Thyroid gland (tissue), 4 donors: ENCODE measurements at regions not wholly inside any gene's neighbourhood (a gene's known extent, or its start where the extent isn't known, plus 50 kb on each side); places are given as distances from the start of the nearest gene placed in this dataset.

Experiments
- DNase-seq, 2 donors: peaks; one replicate each; pipeline ENCODE4 v3.0.0-alpha.2; 2019
- H3K27ac ChIP-seq, 3 donors: fragments of 200-600 bp; sonication (generic); 1 replicate in 2 of 3; 2 replicates in 1 of 3; pipeline ENCODE4 v1.5.1; 2016 to 2019; ENCODE audit warnings: mild to moderate bottlenecking in 1 of 3, moderate library complexity in 1 of 3
- H3K27me3 ChIP-seq: fragments of 200-600 bp; sonication (generic); one replicate; pipeline ENCODE4 v1.5.1; 2019
- H3K36me3 ChIP-seq, 2 donors: fragments of 200-600 bp; sonication (generic); one replicate each; pipeline ENCODE4 v1.5.1; 2016 to 2019
- H3K4me1 ChIP-seq, 2 donors: fragments of 200-600 bp; sonication (generic); one replicate each; pipeline ENCODE4 v1.5.1; 2017 to 2019
- H3K4me3 ChIP-seq, 3 donors: fragments of 200-600 bp; sonication (generic); replicated peaks in 1 of 3; 1 replicate in 2 of 3; 2 replicates in 1 of 3; pipeline ENCODE4 v1.5.1; 2016; ENCODE audit warnings: mild to moderate bottlenecking in 1 of 3
- H3K9me3 ChIP-seq: fragments of 200-600 bp; sonication (generic); one replicate; pipeline ENCODE4 v1.5.1; 2017
- CTCF ChIP-seq, 6 experiments: fragments of 200-600 bp in 3 of 6; fragments of 450-650 bp in 3 of 6; sonication (generic) in 3 of 6; IDR thresholded peaks; one replicate each; pipeline ENCODE4 v1.5.1; 2016 to 2019; ENCODE audit warnings: antibody characterized with exemption in 6 of 6, mild to moderate bottlenecking in 2 of 6, inconsistent platforms in 1 of 6, moderate library complexity in 1 of 6
- POLR2A ChIP-seq, 2 donors: fragments of 450-650 bp; IDR thresholded peaks; one replicate each; pipeline ENCODE4 v1.6.1; 2017; ENCODE audit warnings: antibody characterized with exemption in 2 of 2, mild to moderate bottlenecking in 2 of 2, moderate library complexity in 1 of 2
- WGBS, 2 donors: methylation state at CpG; one replicate each; pipeline ENCODE4 v1.1.5; 2017; 5-methylcytosine and 5-hydroxymethylcytosine counted together
- intact Hi-C: fragments of 100-400 bp; cut with DNase I; formaldehyde crosslinking; loops from one replicate; pipeline ENCODE4 v1.15.1; 2023

GRCh38 chr9:89893886-89894285 lies 289.1 kb downstream of the GADD45G start:
- peaks cover 0 to 6% of the 10 kb centered on the region in 2 donors for H3K4me1 ChIP-seq

GRCh38 chr9:89896806-89897340 lies 292.1 kb downstream of the GADD45G start:
- Histone ChIP-seq H3K27me3 (no peaks in the 10 kb centered on the region), H3K27ac (no peak overlapping the region), H3K4me1 (peaks cover 0 to 2% of the 10 kb centered on the region in 2 donors), H3K4me3 (no peak overlapping the region), H3K9me3 (no peaks in the 10 kb centered on the region), H3K36me3 (no peaks in the 10 kb centered on the region)
- no peak for TF ChIP-seq POLR2A (IDR thresholded peaks at IDR 0.05)
- no peak for TF ChIP-seq CTCF (IDR thresholded peaks at IDR 0.05)
- 87 to 93% methylated on average over 5 of the region's 5 CpGs for WGBS, 2 donors
- intact Hi-C loops = no loop called here
- DNase-seq = no peak

More at GRCh38 chr9:89893886-89894285, 289.1 kb downstream of the GADD45G start:
- WGBS, 2 donors = 95 to 96% methylated on average over 2 of the region's 2 CpGs
- no peak for TF ChIP-seq POLR2A (IDR thresholded peaks at IDR 0.05)
- TF ChIP-seq CTCF (IDR thresholded peaks at IDR 0.05) = no peak
- Histone ChIP-seq H3K27ac (no peak overlapping the region), H3K36me3 (no peaks in the 10 kb centered on the region), H3K4me3 (no peak overlapping the region), H3K9me3 (no peaks in the 10 kb centered on the region), H3K27me3 (no peaks in the 10 kb centered on the region)
- no peak for DNase-seq
- intact Hi-C loops = no loop called here

- Histone ChIP-seq H3K27me3 (no peaks in the 10 kb centered on the region), H3K36me3 (no peaks in the 10 kb centered on the region), H3K4me1 (no peaks in the 10 kb centered on the region), H3K27ac (no peak overlapping the region), H3K9me3 (no peaks in the 10 kb centered on the region), H3K4me3 (no peak overlapping the region)
- no peak for DNase-seq
- WGBS, 2 donors = 73 to 74% methylated on average over 3 of the region's 3 CpGs
- intact Hi-C loops = no loop called here
- no peak for TF ChIP-seq POLR2A (IDR thresholded peaks at IDR 0.05)
- no peak for TF ChIP-seq CTCF (IDR thresholded peaks at IDR 0.05)
These were observed 294.8 kb downstream of the GADD45G start for GRCh38 chr9:89899573-89899972.

- no peak for DNase-seq
- WGBS, 2 donors = 79 to 87% methylated on average over 4 of the region's 4 CpGs
- H3K4me3 ChIP-seq = no peak overlapping the region
- TF ChIP-seq POLR2A (IDR thresholded peaks at IDR 0.05) (no peak), CTCF (IDR thresholded peaks at IDR 0.05) (no peak)
- H3K27ac ChIP-seq = no peak overlapping the region
- H3K9me3 ChIP-seq = no peaks in the 10 kb centered on the region
- no peaks in the 10 kb centered on the region for H3K27me3 ChIP-seq
- intact Hi-C loops = no loop called here
- H3K36me3 ChIP-seq = no peaks in the 10 kb centered on the region
- H3K4me1 ChIP-seq = no peaks in the 10 kb centered on the region
These were observed 297.1 kb downstream of the GADD45G start for GRCh38 chr9:89901920-89902319.

- TF ChIP-seq POLR2A (IDR thresholded peaks at IDR 0.05) (no peak), CTCF (IDR thresholded peaks at IDR 0.05) (no peak)
- Histone ChIP-seq H3K36me3 (no peaks in the 10 kb centered on the region), H3K4me1 (no peaks in the 10 kb centered on the region), H3K27ac (no peak overlapping the region), H3K4me3 (no peak overlapping the region), H3K9me3 (no peaks in the 10 kb centered on the region), H3K27me3 (no peaks in the 10 kb centered on the region)
- 57 to 60% methylated on average over 8 of the region's 8 CpGs for WGBS, 2 donors
- intact Hi-C loops = no loop called here
- no peak for DNase-seq
These were observed 297.8 kb downstream of the GADD45G start for GRCh38 chr9:89902450-89903140.
